Nephron (organoid): ENCODE measurements at regions not wholly inside any gene's neighbourhood (a gene's known extent, or its start where the extent isn't known, plus 50 kb on each side); places are given as distances from the start of the nearest gene placed in this dataset.

Source experiments
- H3K27ac Mint-ChIP-seq, 3 experiments: 2 replicates each; pipeline ENCODE4 v1.8.0; 2020; ENCODE audit warnings: mixed read lengths in 3 of 3, mild to moderate bottlenecking in 2 of 3, moderate library complexity in 1 of 3
- H3K27me3 Mint-ChIP-seq: 2 replicates; pipeline ENCODE4 v1.8.0; 2021; ENCODE audit warnings: low read depth, mild to moderate bottlenecking, moderate library complexity, mixed read lengths
- H3K36me3 Mint-ChIP-seq: 2 replicates; pipeline ENCODE4 v1.8.0; 2020; ENCODE audit warnings: low read depth, mixed read lengths
- H3K4me1 Mint-ChIP-seq: 2 replicates; pipeline ENCODE4 v1.8.0; 2020; ENCODE audit warnings: mixed read lengths
- H3K4me3 Mint-ChIP-seq, 3 experiments: 2 replicates each; pipeline ENCODE4 v1.8.0; 2020; ENCODE audit warnings: mild to moderate bottlenecking in 3 of 3, mixed read lengths in 3 of 3, moderate library complexity in 2 of 3
- H3K9me3 Mint-ChIP-seq: 2 replicates; pipeline ENCODE4 v1.8.0; 2020; ENCODE audit warnings: mixed read lengths
- CTCF ChIP-seq, 3 experiments: fragments of 200-600 bp; sonication (generic); IDR thresholded peaks; one replicate each; pipeline ENCODE4 v1.5.0; 2021; ENCODE audit warnings: antibody characterized with exemption in 3 of 3; ENCODE audit not compliant: unreplicated experiment in 3 of 3

GRCh38 chr3:81851176-81851575 is 89.7 kb upstream of the GBE1 start:
- Mint-ChIP-seq H3K4me1 (no peaks in the 10 kb centered on the region), H3K9me3 (no peaks in the 10 kb centered on the region), H3K27ac (no peak overlapping the region), H3K27me3 (no peaks in the 10 kb centered on the region), H3K4me3 (no peak overlapping the region), H3K36me3 (no peaks in the 10 kb centered on the region)
- no peak for TF ChIP-seq CTCF (IDR thresholded peaks at IDR 0.05; ENCODE audit: unreplicated experiment in 3 of 3)

GRCh38 chr3:81846988-81847387 is 85.5 kb upstream of the GBE1 start:
- Mint-ChIP-seq H3K27me3 (no peaks in the 10 kb centered on the region), H3K27ac (no peak overlapping the region), H3K4me3 (no peak overlapping the region), H3K36me3 (no peaks in the 10 kb centered on the region), H3K4me1 (no peaks in the 10 kb centered on the region), H3K9me3 (no peaks in the 10 kb centered on the region)
- TF ChIP-seq CTCF (IDR thresholded peaks at IDR 0.05; ENCODE audit: unreplicated experiment in 3 of 3): no peak

GRCh38 chr3:81841540-81841939 is 80.1 kb upstream of the GBE1 start:
- H3K36me3 Mint-ChIP-seq: no peaks in the 10 kb centered on the region
- no peak for TF ChIP-seq CTCF (IDR thresholded peaks at IDR 0.05; ENCODE audit: unreplicated experiment in 3 of 3)
- no peaks in the 10 kb centered on the region for H3K27me3 Mint-ChIP-seq
- no peak overlapping the region for H3K4me3 Mint-ChIP-seq
- H3K9me3 Mint-ChIP-seq: no peaks in the 10 kb centered on the region
- peaks cover 6% of the 10 kb centered on the region for H3K4me1 Mint-ChIP-seq
- H3K27ac Mint-ChIP-seq: no peak overlapping the region

GRCh38 chr3:81839504-81840094 is 78.2 kb upstream of the GBE1 start:
- H3K36me3 Mint-ChIP-seq: no peaks in the 10 kb centered on the region
- no peak overlapping the region for H3K4me3 Mint-ChIP-seq
- H3K4me1 Mint-ChIP-seq: peaks cover 6% of the 10 kb centered on the region
- TF ChIP-seq CTCF (IDR thresholded peaks at IDR 0.05; ENCODE audit: unreplicated experiment in 3 of 3): no peak
- no peak overlapping the region for H3K27ac Mint-ChIP-seq
- H3K9me3 Mint-ChIP-seq: no peaks in the 10 kb centered on the region
- no peaks in the 10 kb centered on the region for H3K27me3 Mint-ChIP-seq

GRCh38 chr3:81838457-81838856 is 77.0 kb upstream of the GBE1 start:
- no peaks in the 10 kb centered on the region for H3K9me3 Mint-ChIP-seq
- H3K4me3 Mint-ChIP-seq: no peak overlapping the region
- H3K27ac Mint-ChIP-seq: no peak overlapping the region
- H3K36me3 Mint-ChIP-seq: no peaks in the 10 kb centered on the region
- H3K4me1 Mint-ChIP-seq: peaks cover 6% of the 10 kb centered on the region
- no peak for TF ChIP-seq CTCF (IDR thresholded peaks at IDR 0.05; ENCODE audit: unreplicated experiment in 3 of 3)
- no peaks in the 10 kb centered on the region for H3K27me3 Mint-ChIP-seq

GRCh38 chr3:81837071-81837593 is 75.7 kb upstream of the GBE1 start:
- Mint-ChIP-seq H3K27ac (no peak overlapping the region), H3K9me3 (no peaks in the 10 kb centered on the region), H3K36me3 (no peaks in the 10 kb centered on the region), H3K4me3 (no peak overlapping the region), H3K27me3 (peaks cover 4% of the 10 kb centered on the region), H3K4me1 (peaks cover 6% of the 10 kb centered on the region)
- no peak for TF ChIP-seq CTCF (IDR thresholded peaks at IDR 0.05; ENCODE audit: unreplicated experiment in 3 of 3)
